ENCODE measurements at regions not wholly inside any gene's neighbourhood (a gene's known extent, or its start where the extent isn't known, plus 50 kb on each side); places are given as distances from the start of the nearest gene placed in this dataset.

GRCh38 chr5:52073993-52074689 lies 690.9 kb downstream of the ISL1 start:
- TF ChIP-seq CSRNP3 (CRISPR knock-in tag; IDR thresholded peaks at IDR 0.05), result no peak
- TF ChIP-seq OSR1 (CRISPR knock-in tag; IDR thresholded peaks at IDR 0.05), result no peak
- TF ChIP-seq RARB (CRISPR knock-in tag; IDR thresholded peaks at IDR 0.05), result no peak
- no peak for TF ChIP-seq ZNF565 (CRISPR knock-in tag; conservative IDR thresholded peaks at IDR 0.05; ENCODE audit: low read depth)
- no peak for TF ChIP-seq POU6F1 (CRISPR knock-in tag; IDR thresholded peaks at IDR 0.05; ENCODE audit: borderline replicate concordance, low read depth)
- TF ChIP-seq TCF4 (CRISPR knock-in tag; IDR thresholded peaks at IDR 0.05; ENCODE audit: borderline replicate concordance), result no peak
- TF ChIP-seq CSDC2 (CRISPR knock-in tag; IDR thresholded peaks at IDR 0.05), result no peak
- no peak for TF ChIP-seq ARNTL (CRISPR knock-in tag; IDR thresholded peaks at IDR 0.05; ENCODE audit: borderline replicate concordance, low read depth)
- TF ChIP-seq ZC3H10 (CRISPR knock-in tag; IDR thresholded peaks at IDR 0.05), result no peak
- no peak for TF ChIP-seq PATZ1 (CRISPR knock-in tag; IDR thresholded peaks at IDR 0.05; ENCODE audit: borderline replicate concordance)
- no peak for TF ChIP-seq ZFP3 (CRISPR knock-in tag; IDR thresholded peaks at IDR 0.05)
- TF ChIP-seq ZNF8 (CRISPR knock-in tag; IDR thresholded peaks at IDR 0.05), result no peak
